Activated T-helper 17 cell treated with anti-CD3 and anti-CD28 coated beads, Interleukin-2, amount 50 U/mL, for 72 hours (primary cell): ENCODE measurements at regions not wholly inside any gene's neighbourhood (a gene's known extent, or its start where the extent isn't known, plus 50 kb on each side); places are given as distances from the start of the nearest gene placed in this dataset.

ENCODE experiments used
- ATAC-seq: fragments of 150-1000 bp; cut with Tn5 transposase; replicated peaks from 2 replicates; pipeline ENCODE4 v1.10.0; 2021; ENCODE audit warnings: mild to moderate bottlenecking, moderate library complexity
- H3K27ac Mint-ChIP-seq: one replicate; pipeline ENCODE4 v1.8.0; 2022; ENCODE audit warnings: mixed read lengths
- H3K27me3 Mint-ChIP-seq: one replicate; pipeline ENCODE4 v1.8.0; 2022; ENCODE audit warnings: mixed read lengths
- H3K36me3 Mint-ChIP-seq: one replicate; pipeline ENCODE4 v1.8.0; 2022; ENCODE audit warnings: low read depth, mild to moderate bottlenecking, mixed read lengths
- H3K4me1 Mint-ChIP-seq: one replicate; pipeline ENCODE4 v1.8.0; 2022; ENCODE audit warnings: mixed read lengths
- H3K4me3 Mint-ChIP-seq: one replicate; pipeline ENCODE4 v1.8.0; 2022; ENCODE audit warnings: mild to moderate bottlenecking, mixed read lengths
- H3K9me3 Mint-ChIP-seq: one replicate; pipeline ENCODE4 v1.8.0; 2022; ENCODE audit warnings: mixed read lengths

DNA sequence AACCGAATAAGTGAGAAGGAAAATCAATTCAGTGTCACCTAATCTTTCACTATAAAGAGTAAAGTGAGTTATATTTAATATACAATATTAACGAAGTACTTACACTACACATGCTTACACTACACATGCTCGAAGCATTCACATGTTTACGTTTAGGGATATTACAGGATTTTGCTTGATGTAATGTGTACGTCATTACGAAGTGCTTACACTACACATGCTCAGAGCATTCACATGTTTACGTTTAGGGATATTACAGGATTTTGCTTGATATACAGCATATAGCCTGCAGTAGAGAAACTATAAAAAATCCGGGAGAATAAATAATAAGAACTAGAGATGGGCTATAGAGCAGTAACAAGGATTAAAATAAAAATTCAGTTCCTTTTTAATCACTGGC, 538.8 kb upstream of the CXADR start:
- H3K27me3 Mint-ChIP-seq: no peaks in the 10 kb centered on the region
- ATAC-seq: no peak
- H3K36me3 Mint-ChIP-seq: no peaks in the 10 kb centered on the region
- H3K4me3 Mint-ChIP-seq: no peak overlapping the region
- H3K9me3 Mint-ChIP-seq: peaks cover 15% of the 10 kb centered on the region
- no peaks in the 10 kb centered on the region for H3K4me1 Mint-ChIP-seq
- H3K27ac Mint-ChIP-seq: no peak overlapping the region

DNA sequence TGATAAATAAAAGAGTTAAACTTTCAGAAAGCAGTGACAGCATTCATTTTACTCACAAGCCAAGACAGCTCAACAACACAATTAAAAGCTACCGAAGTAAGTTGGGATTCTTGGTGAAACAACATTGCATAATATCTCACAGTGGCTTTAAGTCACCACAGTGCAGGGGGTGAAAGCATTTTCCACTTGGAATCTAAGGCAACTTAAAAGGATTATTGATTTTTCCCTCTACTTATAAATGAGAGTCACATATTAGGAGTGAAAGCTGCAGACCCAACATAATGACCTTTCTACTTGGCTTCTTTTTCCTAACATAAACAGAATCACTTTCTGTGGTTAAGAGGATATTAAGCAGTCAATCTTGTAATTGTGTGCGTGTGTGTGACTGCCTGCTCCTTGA, 536.6 kb upstream of the CXADR start:
- Mint-ChIP-seq H3K4me3 (no peak overlapping the region), H3K36me3 (no peaks in the 10 kb centered on the region)

DNA sequence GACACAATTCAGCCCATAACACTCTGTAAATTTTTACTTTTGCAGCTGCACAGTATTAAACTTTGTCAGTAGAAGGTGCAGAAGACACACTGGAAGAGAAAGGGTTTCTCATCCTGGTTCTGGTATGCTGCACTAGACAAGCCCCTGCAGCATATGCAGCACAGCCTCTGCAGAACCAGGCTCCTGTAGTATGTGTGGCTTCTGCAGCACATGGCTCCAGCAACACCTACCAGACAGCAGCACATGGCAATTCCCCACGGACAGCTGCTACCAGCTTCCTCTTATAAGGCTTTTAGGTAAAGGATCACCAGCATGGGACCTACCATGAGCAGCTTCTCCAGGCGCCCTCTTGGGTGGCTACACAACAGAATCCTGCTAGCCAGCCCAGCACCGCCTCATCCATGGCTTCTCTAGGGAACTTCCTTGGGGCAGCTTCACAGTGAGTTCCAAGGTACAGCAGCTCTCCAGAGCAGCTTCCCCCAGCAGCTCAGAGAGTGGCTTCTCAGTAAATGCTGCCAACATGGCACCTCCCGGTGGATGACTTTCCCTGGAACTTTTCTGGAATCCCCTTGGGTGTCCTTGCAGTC, 534.4 kb upstream of the CXADR start:
- Mint-ChIP-seq H3K4me3 (no peak overlapping the region), H3K4me1 (no peaks in the 10 kb centered on the region), H3K36me3 (no peaks in the 10 kb centered on the region), H3K27ac (no peak overlapping the region), H3K27me3 (no peaks in the 10 kb centered on the region), H3K9me3 (peaks cover 13% of the 10 kb centered on the region)
- ATAC-seq: no peak

More for the DNA sequence above, 536.6 kb upstream of the CXADR start:
- Mint-ChIP-seq H3K27ac (no peak overlapping the region), H3K27me3 (no peaks in the 10 kb centered on the region), H3K4me1 (no peaks in the 10 kb centered on the region), H3K9me3 (peaks cover 17% of the 10 kb centered on the region)
- no peak for ATAC-seq

DNA sequence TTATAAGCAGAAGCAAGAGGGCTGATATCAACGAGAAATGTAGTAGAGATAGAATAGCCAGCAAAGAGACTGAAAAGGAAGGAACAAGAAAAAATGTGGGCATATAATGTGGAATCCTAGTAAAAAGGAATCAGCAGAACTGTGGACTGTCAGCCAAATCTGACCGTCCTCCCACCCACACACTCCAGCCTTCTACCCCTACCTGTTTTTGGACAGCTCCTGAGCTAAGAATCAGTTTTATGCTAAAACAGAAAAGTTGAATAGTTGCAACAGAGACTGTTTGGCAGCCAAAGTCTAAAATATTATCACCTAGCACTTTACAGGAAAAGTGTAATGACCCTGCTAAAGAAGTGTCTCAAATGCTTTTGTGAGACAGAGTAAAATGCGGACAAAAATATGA, 533.3 kb upstream of the CXADR start:
- Mint-ChIP-seq H3K27me3 (no peaks in the 10 kb centered on the region), H3K36me3 (no peaks in the 10 kb centered on the region), H3K27ac (no peak overlapping the region), H3K4me3 (no peak overlapping the region), H3K9me3 (peaks cover 12% of the 10 kb centered on the region), H3K4me1 (no peaks in the 10 kb centered on the region)
- ATAC-seq: no peak

DNA sequence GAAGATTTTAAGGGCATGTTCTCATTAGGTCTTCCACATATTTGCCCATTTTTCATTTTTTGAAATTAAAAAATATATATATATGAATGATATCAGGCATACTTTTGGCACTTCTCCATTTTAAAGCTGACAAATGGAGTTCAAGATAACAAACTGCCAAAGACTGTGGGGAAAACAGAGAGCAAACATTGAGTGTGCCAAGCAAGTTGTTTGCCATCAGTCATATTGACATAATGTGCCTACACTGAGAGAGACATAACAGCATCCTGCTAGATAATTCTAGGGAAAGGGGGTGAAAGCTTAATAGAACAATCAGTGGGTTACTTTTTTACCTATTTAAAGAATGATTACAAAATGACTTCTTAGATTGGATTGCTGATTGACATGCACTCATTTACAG, 529.4 kb upstream of the CXADR start:
- no peak for ATAC-seq
- Mint-ChIP-seq H3K4me3 (no peak overlapping the region), H3K36me3 (no peaks in the 10 kb centered on the region), H3K9me3 (peaks cover 17% of the 10 kb centered on the region), H3K4me1 (no peaks in the 10 kb centered on the region), H3K27me3 (no peaks in the 10 kb centered on the region), H3K27ac (no peak overlapping the region)

DNA sequence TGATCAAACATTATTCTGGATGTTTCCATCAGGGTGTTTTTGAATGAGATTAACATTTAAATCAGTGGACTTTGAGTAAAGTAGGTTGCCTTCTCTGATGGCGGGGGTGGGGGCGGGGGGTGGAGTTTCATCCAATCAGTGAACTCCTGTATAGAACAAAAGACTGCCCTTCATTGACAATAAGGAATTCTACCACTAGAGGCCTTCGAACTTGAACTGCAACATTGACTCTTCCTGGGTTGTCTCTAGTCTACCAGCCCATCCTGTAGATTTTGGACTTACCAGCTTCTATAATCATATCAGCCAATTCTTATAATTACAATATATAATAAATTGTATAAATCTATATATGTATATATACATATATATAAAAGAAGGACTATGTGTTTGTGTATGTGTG, 520.4 kb upstream of the CXADR start:
- no peak overlapping the region for H3K27ac Mint-ChIP-seq
- H3K27me3 Mint-ChIP-seq: no peaks in the 10 kb centered on the region
- H3K4me3 Mint-ChIP-seq: no peak overlapping the region
- no peaks in the 10 kb centered on the region for H3K4me1 Mint-ChIP-seq
- peaks cover 12% of the 10 kb centered on the region for H3K9me3 Mint-ChIP-seq
- ATAC-seq: no peak
- H3K36me3 Mint-ChIP-seq: no peaks in the 10 kb centered on the region

DNA sequence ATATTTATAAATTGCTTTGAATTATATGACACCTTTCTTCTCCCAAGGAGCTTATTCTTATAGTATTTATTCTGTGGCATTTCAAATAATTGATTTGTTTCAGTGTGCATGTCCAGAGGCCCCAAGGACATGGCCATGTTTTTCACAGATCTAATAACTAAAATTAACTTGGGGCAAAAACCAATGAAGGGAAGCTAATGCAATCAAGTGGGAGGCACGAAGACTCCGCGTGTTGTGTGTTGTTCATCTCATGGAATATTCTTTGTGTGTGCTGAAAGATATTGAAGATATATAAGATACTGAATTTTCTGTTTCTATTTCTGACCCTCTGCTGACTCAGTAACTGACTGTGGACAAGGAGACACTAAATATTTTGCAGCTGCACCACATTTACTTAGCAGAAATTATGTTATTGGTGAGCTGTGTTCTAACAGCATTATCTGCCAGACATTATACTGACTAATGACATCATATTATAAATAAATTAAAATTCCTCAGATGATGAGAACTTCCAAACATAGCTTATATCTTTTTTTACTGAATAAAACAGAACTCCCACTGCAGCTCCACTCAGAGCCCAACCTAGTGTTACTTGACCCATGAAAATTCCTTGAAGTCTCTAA, 519.3 kb upstream of the CXADR start:
- Mint-ChIP-seq H3K4me1 (no peaks in the 10 kb centered on the region), H3K9me3 (peaks cover 5% of the 10 kb centered on the region), H3K36me3 (no peaks in the 10 kb centered on the region), H3K4me3 (no peak overlapping the region), H3K27me3 (no peaks in the 10 kb centered on the region), H3K27ac (no peak overlapping the region)
- no peak for ATAC-seq

DNA sequence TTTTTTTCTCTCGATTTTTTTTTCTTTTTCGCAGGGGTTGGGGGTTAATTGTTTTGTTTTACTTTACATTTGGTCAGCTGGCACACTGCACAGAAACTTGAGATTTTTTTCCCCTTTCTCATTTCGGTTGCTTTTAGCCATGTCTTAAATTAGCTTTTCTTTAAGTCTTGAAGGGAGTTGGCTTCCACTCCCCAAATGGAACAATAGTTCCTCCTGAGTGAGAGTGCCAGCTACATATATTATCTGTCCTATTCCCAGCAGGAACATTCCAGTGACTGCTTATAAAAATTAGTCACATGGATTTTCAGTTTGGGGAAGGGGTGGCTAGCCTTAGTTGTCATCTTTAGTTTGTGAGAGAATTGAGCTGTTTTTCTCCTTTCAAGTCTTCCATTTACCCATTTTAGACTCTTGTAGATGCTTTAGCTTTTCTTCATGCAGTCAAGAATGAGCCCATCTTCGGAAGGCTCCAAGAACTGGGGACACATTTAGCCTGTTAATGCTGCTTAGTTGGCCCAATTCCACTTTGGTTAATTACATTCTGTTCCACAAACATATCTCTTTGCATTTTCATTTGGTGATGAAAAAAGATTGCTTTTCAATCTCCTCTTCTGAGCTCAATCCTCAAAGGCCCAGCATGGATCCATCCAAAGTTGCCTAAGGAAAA, 510.1 kb upstream of the CXADR start:
- ATAC-seq: no peak
- H3K27me3 Mint-ChIP-seq: no peaks in the 10 kb centered on the region
- H3K27ac Mint-ChIP-seq: no peak overlapping the region
- no peaks in the 10 kb centered on the region for H3K36me3 Mint-ChIP-seq
- H3K9me3 Mint-ChIP-seq: peaks cover 13% of the 10 kb centered on the region
- H3K4me1 Mint-ChIP-seq: no peaks in the 10 kb centered on the region
- H3K4me3 Mint-ChIP-seq: no peak overlapping the region

DNA sequence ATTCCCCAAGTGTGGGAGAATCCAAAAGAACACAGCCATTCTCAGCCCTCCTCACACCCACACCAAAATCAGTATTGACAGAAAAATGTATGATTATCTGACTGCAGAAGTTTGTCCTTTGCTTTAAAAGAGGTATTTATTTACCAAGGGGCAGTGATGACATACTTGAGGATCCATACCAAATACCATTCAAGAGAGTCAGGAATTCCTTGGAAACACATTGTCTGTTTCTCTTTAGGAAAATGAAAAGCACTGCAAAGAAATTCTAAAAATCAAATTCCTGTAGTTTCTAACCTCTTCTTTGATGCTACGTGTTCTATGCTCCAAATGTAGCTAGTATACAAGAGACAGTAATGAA, 509.6 kb upstream of the CXADR start:
- ATAC-seq: no peak
- Mint-ChIP-seq H3K4me3 (no peak overlapping the region), H3K36me3 (no peaks in the 10 kb centered on the region), H3K27ac (no peak overlapping the region), H3K9me3 (peaks cover 13% of the 10 kb centered on the region), H3K27me3 (no peaks in the 10 kb centered on the region), H3K4me1 (no peaks in the 10 kb centered on the region)

DNA sequence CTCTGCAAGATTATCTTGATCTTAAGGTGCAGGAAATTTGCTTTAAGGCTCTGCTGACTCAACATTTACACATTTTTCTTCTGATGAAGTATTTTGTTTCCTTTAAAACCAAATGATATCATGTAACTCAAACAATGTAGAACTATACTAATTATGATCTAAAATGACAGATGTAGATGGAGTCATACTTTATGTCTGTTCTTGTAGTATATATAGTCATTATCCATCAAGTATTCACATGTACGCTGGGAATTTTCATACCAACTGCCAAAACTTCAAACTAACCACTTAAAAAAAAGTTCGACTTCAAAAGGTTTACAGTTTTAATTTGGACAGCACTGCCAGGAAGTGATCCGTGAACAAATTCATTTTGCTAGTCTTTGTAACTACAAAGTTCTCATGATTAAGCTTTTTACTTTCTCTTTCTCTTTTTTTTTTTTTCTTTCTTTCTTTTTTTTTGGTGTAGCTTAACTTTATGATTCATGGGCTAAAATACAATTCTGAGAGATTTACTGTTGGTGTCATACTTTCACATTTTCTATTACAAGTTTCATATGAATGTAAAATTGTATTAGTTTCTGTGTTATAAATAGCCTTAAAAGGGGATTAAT, 509.0 kb upstream of the CXADR start:
- H3K4me3 Mint-ChIP-seq: no peak overlapping the region
- H3K27ac Mint-ChIP-seq: no peak overlapping the region
- ATAC-seq: peak; percentile 19
- no peaks in the 10 kb centered on the region for H3K4me1 Mint-ChIP-seq
- no peaks in the 10 kb centered on the region for H3K36me3 Mint-ChIP-seq
- peaks cover 12% of the 10 kb centered on the region for H3K9me3 Mint-ChIP-seq
- H3K27me3 Mint-ChIP-seq: no peaks in the 10 kb centered on the region

DNA sequence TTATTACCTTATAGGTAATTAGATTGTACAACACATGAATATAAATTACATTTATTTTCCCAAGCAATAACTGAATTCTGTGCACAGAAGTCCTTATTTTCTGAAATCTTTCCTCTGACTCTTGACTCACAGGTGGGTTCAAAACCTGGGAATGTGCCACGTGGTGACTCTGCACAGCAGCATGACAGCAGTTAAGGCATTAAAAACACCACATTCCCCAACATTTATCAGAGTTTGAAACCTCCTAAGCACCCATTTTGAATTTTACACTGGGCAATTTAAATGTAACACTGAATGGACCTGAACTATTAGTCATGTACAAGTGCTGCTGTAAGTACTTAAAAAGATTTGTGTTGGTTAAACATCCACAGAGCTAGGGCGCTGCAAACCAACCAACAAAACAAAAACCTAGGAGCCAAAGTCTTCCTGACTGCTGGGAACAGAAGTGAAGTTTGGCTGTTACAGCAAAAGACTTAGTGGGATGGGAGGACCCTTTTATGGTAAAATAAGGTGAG, 480.6 kb upstream of the CXADR start:
- Mint-ChIP-seq H3K27ac (no peak overlapping the region), H3K4me3 (no peak overlapping the region), H3K4me1 (no peaks in the 10 kb centered on the region), H3K9me3 (peaks cover 25% of the 10 kb centered on the region), H3K27me3 (no peaks in the 10 kb centered on the region), H3K36me3 (no peaks in the 10 kb centered on the region)
- ATAC-seq: no peak

DNA sequence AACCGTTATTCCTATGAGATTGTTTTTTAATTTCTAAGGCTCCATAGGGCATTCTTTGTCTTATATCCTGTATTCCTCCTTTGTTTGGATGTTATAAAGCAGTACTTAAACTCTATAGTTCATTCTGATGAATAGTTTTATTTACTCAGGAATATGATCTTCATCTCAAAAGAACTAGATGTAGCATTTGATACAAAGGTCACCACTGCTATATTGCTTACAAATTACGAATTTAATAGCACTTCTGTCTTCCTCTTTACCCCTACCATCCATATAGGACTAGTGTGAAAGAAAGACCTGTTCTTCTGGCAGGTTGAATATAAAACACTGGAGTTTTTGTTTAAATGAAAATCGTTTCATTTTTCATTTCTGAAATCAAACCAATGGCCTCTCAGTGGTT, 468.1 kb upstream of the CXADR start:
- Mint-ChIP-seq H3K27ac (no peak overlapping the region), H3K4me3 (no peak overlapping the region), H3K9me3 (peaks cover 8% of the 10 kb centered on the region), H3K4me1 (no peaks in the 10 kb centered on the region), H3K27me3 (no peaks in the 10 kb centered on the region), H3K36me3 (no peaks in the 10 kb centered on the region)
- no peak for ATAC-seq

DNA sequence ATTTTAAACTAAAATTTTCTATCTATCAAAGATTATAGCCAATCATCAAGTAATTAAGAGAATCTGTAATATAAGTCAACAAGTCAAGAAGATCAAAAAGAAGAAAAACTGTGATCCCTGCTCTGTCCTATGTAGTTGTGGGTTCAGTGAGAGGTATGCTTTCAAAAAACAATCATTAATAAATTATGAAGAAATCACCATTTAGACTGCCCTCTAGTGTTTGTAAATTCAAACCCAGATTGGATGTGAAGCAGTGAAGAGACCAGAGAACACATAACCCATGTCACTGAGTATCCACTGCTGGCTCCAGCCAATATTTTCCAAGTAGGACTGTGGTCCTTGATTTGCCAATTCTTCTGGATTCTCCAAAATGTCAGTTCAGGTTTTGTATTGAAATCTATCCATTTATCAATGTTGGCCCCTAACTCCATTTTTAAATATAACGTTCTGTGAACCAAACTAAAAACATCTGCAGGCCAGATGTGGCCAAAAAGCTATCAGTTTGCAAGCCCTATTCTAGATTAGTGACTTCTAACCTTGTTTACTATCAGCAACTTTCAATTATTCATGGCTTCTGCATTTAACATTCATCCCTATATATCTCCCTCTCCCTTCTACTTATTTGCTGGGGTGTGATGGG, 467.5 kb upstream of the CXADR start:
- Mint-ChIP-seq H3K9me3 (peaks cover 8% of the 10 kb centered on the region), H3K4me1 (no peaks in the 10 kb centered on the region), H3K27ac (no peak overlapping the region), H3K36me3 (no peaks in the 10 kb centered on the region), H3K4me3 (no peak overlapping the region), H3K27me3 (no peaks in the 10 kb centered on the region)
- no peak for ATAC-seq

DNA sequence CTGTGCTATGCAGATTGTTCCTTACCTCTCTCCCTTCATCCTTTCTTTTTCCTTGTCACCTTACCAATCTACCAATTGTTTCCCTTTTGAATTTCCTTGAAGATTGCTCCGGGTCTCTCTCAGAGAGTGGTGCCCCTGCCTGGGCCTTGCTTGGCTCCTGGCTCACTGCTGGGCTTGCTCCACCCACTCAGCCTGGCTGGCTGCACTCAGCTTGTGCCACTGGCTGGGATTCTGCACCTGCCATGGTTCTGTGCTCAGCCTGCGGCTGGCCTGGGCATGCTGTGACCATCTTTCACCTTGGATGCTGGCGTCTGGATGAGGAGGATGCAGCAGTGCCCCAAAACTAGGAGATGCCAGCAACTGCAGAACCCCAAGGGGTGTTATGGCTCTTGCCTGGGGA, 463.9 kb upstream of the CXADR start:
- no peak overlapping the region for H3K27ac Mint-ChIP-seq

DNA sequence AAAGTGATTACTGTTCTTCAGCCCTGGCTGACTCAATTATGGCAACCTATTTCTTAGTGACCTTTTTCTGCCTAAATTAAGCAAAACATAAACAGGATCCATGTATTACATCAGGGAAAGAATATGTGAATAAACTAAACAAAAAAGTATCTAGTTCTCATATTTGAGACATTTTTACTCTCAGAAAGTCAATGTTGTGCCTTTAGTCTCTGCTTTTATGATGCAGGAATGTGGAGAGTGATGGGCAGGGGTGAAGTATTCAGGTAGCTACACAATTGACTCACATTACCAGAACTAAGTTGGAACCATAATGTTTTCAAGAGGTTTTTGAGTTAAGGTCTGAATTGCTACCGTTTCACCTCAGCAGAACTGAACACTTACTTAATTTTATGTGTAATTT, 462.7 kb upstream of the CXADR start:
- no peak for ATAC-seq
- no peaks in the 10 kb centered on the region for H3K9me3 Mint-ChIP-seq
- no peaks in the 10 kb centered on the region for H3K36me3 Mint-ChIP-seq
- no peak overlapping the region for H3K4me3 Mint-ChIP-seq
- no peaks in the 10 kb centered on the region for H3K4me1 Mint-ChIP-seq
- H3K27ac Mint-ChIP-seq: no peak overlapping the region
- no peaks in the 10 kb centered on the region for H3K27me3 Mint-ChIP-seq

More for the DNA sequence above, 463.9 kb upstream of the CXADR start:
- no peak overlapping the region for H3K4me3 Mint-ChIP-seq
- H3K4me1 Mint-ChIP-seq: no peaks in the 10 kb centered on the region
- ATAC-seq: no peak
- H3K9me3 Mint-ChIP-seq: no peaks in the 10 kb centered on the region
- no peaks in the 10 kb centered on the region for H3K27me3 Mint-ChIP-seq
- H3K36me3 Mint-ChIP-seq: no peaks in the 10 kb centered on the region
